GM19463 (cell line): ENCODE measurements at regions not wholly inside any gene's neighbourhood (a gene's known extent, or its start where the extent isn't known, plus 50 kb on each side); places are given as distances from the start of the nearest gene placed in this dataset.

Experiments
- ATAC-seq: cut with Tn5 transposase; IDR thresholded peaks from one replicate; pipeline ENCODE4 v1.9.1; 2021; ENCODE audit warnings: mild to moderate bottlenecking, moderate library complexity; ENCODE audit not compliant: unreplicated experiment

GRCh38 chr7:108810756-108811385 is 241.2 kb downstream of the DNAJB9 start:
- no peak for ATAC-seq

GRCh38 chr7:108813251-108814014 is 243.8 kb downstream of the DNAJB9 start:
- ATAC-seq: no peak

- ATAC-seq: no peak
Observed at GRCh38 chr7:108815815-108816214, 246.1 kb downstream of the DNAJB9 start.

- no peak for ATAC-seq
Observed at GRCh38 chr7:108818742-108819141, 249.1 kb downstream of the DNAJB9 start.

- no peak for ATAC-seq
Observed at GRCh38 chr7:108824840-108825580, 255.3 kb downstream of the DNAJB9 start.

GRCh38 chr7:108825581-108825909 is 255.9 kb downstream of the DNAJB9 start:
- ATAC-seq: no peak

GRCh38 chr7:108836256-108836655 is 266.6 kb downstream of the DNAJB9 start:
- ATAC-seq: no peak

- no peak for ATAC-seq
Observed at GRCh38 chr7:108838198-108838597, 268.5 kb downstream of the DNAJB9 start.

GRCh38 chr7:108839076-108839475 is 269.4 kb downstream of the DNAJB9 start:
- no peak for ATAC-seq

- ATAC-seq: no peak
Observed at GRCh38 chr7:108845951-108846350, 276.3 kb downstream of the DNAJB9 start.

GRCh38 chr7:108846471-108846870 is 276.8 kb downstream of the DNAJB9 start:
- no peak for ATAC-seq

- no peak for ATAC-seq
Observed at GRCh38 chr7:108848486-108848885, 278.8 kb downstream of the DNAJB9 start.

- ATAC-seq: no peak
Observed at GRCh38 chr7:108860615-108861014, 290.9 kb downstream of the DNAJB9 start.

- ATAC-seq: no peak
Observed at GRCh38 chr7:108861071-108861470, 291.4 kb downstream of the DNAJB9 start.

- no peak for ATAC-seq
Observed at GRCh38 chr7:108863227-108863848, 293.7 kb downstream of the DNAJB9 start.

GRCh38 chr7:108869070-108869469 is 299.4 kb downstream of the DNAJB9 start:
- ATAC-seq: no peak

GRCh38 chr7:108875139-108875538 is 305.5 kb downstream of the DNAJB9 start:
- ATAC-seq: no peak

- no peak for ATAC-seq
Observed at GRCh38 chr7:108890862-108891261, 321.2 kb downstream of the DNAJB9 start.

GRCh38 chr7:108908456-108908855 is 338.8 kb downstream of the DNAJB9 start:
- ATAC-seq: no peak

- ATAC-seq: no peak
Observed at GRCh38 chr7:108911016-108911415, 341.3 kb downstream of the DNAJB9 start.

- ATAC-seq: no peak
Observed at GRCh38 chr7:108920490-108920889, 350.8 kb downstream of the DNAJB9 start.
